ENCODE measurements at regions not wholly inside any gene's neighbourhood (a gene's known extent, or its start where the extent isn't known, plus 50 kb on each side); places are given as distances from the start of the nearest gene placed in this dataset.

- H3K4me3 ChIP-seq = no peak overlapping the region
- no peaks in the 10 kb centered on the region for H3K27me3 ChIP-seq (ENCODE audit: insufficient read depth, low read depth)
- intact Hi-C loops (cut with micrococcal nuclease; ENCODE audit: unreplicated experiment) = loop anchor here (2.0 to 10.0 kb wide), 4 partner anchors 64 to 563 kb away; no protein-coding TSS in a partner anchor
- DNase-seq = peak in 1 of 2 experiments; percentile 2
- BruUV-seq (replicated peaks) = no TSS peak
- no peak overlapping the region for H3K4me2 ChIP-seq
- POLR2A ChIA-PET (ENCODE audit: unreplicated experiment) = no interaction called here
- CTCF ChIA-PET = interaction anchor here (0.9 kb wide), 1 partner anchor 66 kb away, joined by 3 read pairs; no protein-coding TSS in a partner anchor
- H3K4me1 ChIP-seq (replicated peaks; ENCODE audit: insufficient read depth) = no peaks in the 10 kb centered on the region
- H3K79me2 ChIP-seq (ENCODE audit: low read depth) = no peaks in the 10 kb centered on the region
- H3K9me3 ChIP-seq (ENCODE audit: insufficient read depth, low read depth) = no peaks in the 10 kb centered on the region; the same call in 1 of the 2 replicates
- H2AFZ ChIP-seq = no peak overlapping the region
- no peaks in the 10 kb centered on the region for H3K36me3 ChIP-seq (ENCODE audit: low read depth)
- H3K9me2 ChIP-seq (ENCODE audit: insufficient read depth) = no peaks in the 10 kb centered on the region
- no peak overlapping the region for H3K27ac ChIP-seq
- no peaks in the 10 kb centered on the region for H3F3A ChIP-seq (ENCODE audit: insufficient read depth, low read depth)
- TF ChIP-seq EZH2 (IDR thresholded peaks at IDR 0.05; ENCODE audit: low read depth) = no peak
- TF ChIP-seq CTCF (conservative IDR thresholded peaks at IDR 0.05) = no peak
- H4K20me1 ChIP-seq (ENCODE audit: insufficient read depth) = no peaks in the 10 kb centered on the region
These were observed 1231.7 kb upstream of the ZEB2 start for GRCh38 chr2:145751629-145752028.

GRCh38 chr2:145751155-145751554, 1231.2 kb upstream of the ZEB2 start:
- no peaks in the 10 kb centered on the region for H3K9me2 ChIP-seq (ENCODE audit: insufficient read depth)
- DNase-seq = no peak
- H3K79me2 ChIP-seq (ENCODE audit: low read depth) = no peaks in the 10 kb centered on the region
- no peaks in the 10 kb centered on the region for H4K20me1 ChIP-seq (ENCODE audit: insufficient read depth)
- intact Hi-C loops (cut with micrococcal nuclease; ENCODE audit: unreplicated experiment) = loop anchor here (5.0 to 10.0 kb wide), 3 partner anchors 64 to 564 kb away; no protein-coding TSS in a partner anchor
- TF ChIP-seq CTCF (conservative IDR thresholded peaks at IDR 0.05) = no peak
- TF ChIP-seq EZH2 (IDR thresholded peaks at IDR 0.05; ENCODE audit: low read depth) = no peak
- no peak overlapping the region for H3K4me2 ChIP-seq
- BruUV-seq (replicated peaks) = no TSS peak
- H3K27ac ChIP-seq = no peak overlapping the region
- H3K9me3 ChIP-seq (ENCODE audit: insufficient read depth, low read depth) = no peaks in the 10 kb centered on the region; the same call in 1 of the 2 replicates
- ChIA-PET POLR2A (ENCODE audit: unreplicated experiment) (no interaction called here), CTCF (interaction anchor here (0.9 kb wide), 1 partner anchor 65 kb away, joined by 3 read pairs; no protein-coding TSS in a partner anchor)
- H3F3A ChIP-seq (ENCODE audit: insufficient read depth, low read depth) = no peaks in the 10 kb centered on the region
- peak overlapping the region; percentile 28; the same call in 1 of the 2 replicates for H2AFZ ChIP-seq
- H3K36me3 ChIP-seq (ENCODE audit: low read depth) = no peaks in the 10 kb centered on the region
- H3K4me3 ChIP-seq = no peak overlapping the region
- H3K27me3 ChIP-seq (ENCODE audit: insufficient read depth, low read depth) = no peaks in the 10 kb centered on the region
- H3K4me1 ChIP-seq (replicated peaks; ENCODE audit: insufficient read depth) = no peaks in the 10 kb centered on the region

GRCh38 chr2:145750612-145751011, 1230.7 kb upstream of the ZEB2 start:
- H3K27ac ChIP-seq = no peak overlapping the region
- BruUV-seq (replicated peaks) = no TSS peak
- H3K4me2 ChIP-seq = no peak overlapping the region
- no peak for DNase-seq
- intact Hi-C loops (cut with micrococcal nuclease; ENCODE audit: unreplicated experiment) = loop anchor here (5.0 to 10.0 kb wide), 3 partner anchors 63 to 564 kb away; no protein-coding TSS in a partner anchor
- H3F3A ChIP-seq (ENCODE audit: insufficient read depth, low read depth) = no peaks in the 10 kb centered on the region
- ChIA-PET CTCF (no interaction called here), POLR2A (ENCODE audit: unreplicated experiment) (no interaction called here)
- H2AFZ ChIP-seq = no peak overlapping the region
- H3K36me3 ChIP-seq (ENCODE audit: low read depth) = no peaks in the 10 kb centered on the region
- H3K79me2 ChIP-seq (ENCODE audit: low read depth) = no peaks in the 10 kb centered on the region
- H3K4me1 ChIP-seq (replicated peaks; ENCODE audit: insufficient read depth) = no peaks in the 10 kb centered on the region
- no peaks in the 10 kb centered on the region for H3K27me3 ChIP-seq (ENCODE audit: insufficient read depth, low read depth)
- no peak for TF ChIP-seq CTCF (conservative IDR thresholded peaks at IDR 0.05)
- TF ChIP-seq EZH2 (IDR thresholded peaks at IDR 0.05; ENCODE audit: low read depth) = no peak
- H4K20me1 ChIP-seq (ENCODE audit: insufficient read depth) = no peaks in the 10 kb centered on the region
- no peak overlapping the region for H3K4me3 ChIP-seq
- no peaks in the 10 kb centered on the region; the same call in 1 of the 2 replicates for H3K9me3 ChIP-seq (ENCODE audit: insufficient read depth, low read depth)
- H3K9me2 ChIP-seq (ENCODE audit: insufficient read depth) = no peaks in the 10 kb centered on the region
